Thoracic aorta (tissue), 2 donors: ENCODE measurements at regions not wholly inside any gene's neighbourhood (a gene's known extent, or its start where the extent isn't known, plus 50 kb on each side); places are given as distances from the start of the nearest gene placed in this dataset.

Experiments
- ATAC-seq: fragments of 150-250 bp; one replicate; pipeline ENCODE4 v1.8.0; 2017; ENCODE audit warnings: low read depth; ENCODE audit not compliant: insufficient number of reproducible peaks, low FRiP score
- DNase-seq: peaks from one replicate; pipeline ENCODE4 v3.0.0-alpha.2; 2020; ENCODE audit warnings: low spot score
- H3K27ac ChIP-seq, 2 donors: fragments of 200-600 bp; sonication (generic); 1 replicate in 1 of 2; 2 replicates in 1 of 2; pipeline ENCODE4 v1.5.1; 2016; ENCODE audit warnings: mild to moderate bottlenecking in 2 of 2, moderate library complexity in 2 of 2
- H3K27me3 ChIP-seq: fragments of 200-600 bp; sonication (generic); replicated peaks from 2 replicates; pipeline ENCODE4 v1.6.0; 2016; ENCODE audit warnings: mild to moderate bottlenecking; ENCODE audit not compliant: insufficient read depth
- H3K36me3 ChIP-seq: fragments of 200-600 bp; sonication (generic); one replicate; pipeline ENCODE4 v1.5.1; 2016
- H3K4me1 ChIP-seq, 2 donors: fragments of 200-600 bp; sonication (generic); 1 replicate in 1 of 2; 2 replicates in 1 of 2; pipeline versions ENCODE4 v1.5.1 to v1.6.0; 2016; ENCODE audit warnings: low read depth in 2 of 2, mild to moderate bottlenecking in 1 of 2; ENCODE audit not compliant: control insufficient read depth in 1 of 2
- H3K4me3 ChIP-seq: fragments of 200-600 bp; sonication (generic); 2 replicates; pipeline ENCODE4 v1.5.1; 2016; ENCODE audit warnings: mild to moderate bottlenecking
- H3K9me3 ChIP-seq: fragments of 200-600 bp; sonication (generic); 2 replicates; pipeline ENCODE4 v1.5.1; 2016
- CTCF ChIP-seq: fragments of 200-600 bp; sonication (generic); IDR thresholded peaks from one replicate; pipeline ENCODE4 v1.5.1; 2019; ENCODE audit warnings: antibody characterized with exemption

- peaks cover 5 to 10% of the 10 kb centered on the region in 2 donors for H3K4me1 ChIP-seq
- DNase-seq (peak; percentile 5), ATAC-seq (peak; percentile 73)
- no peaks in the 10 kb centered on the region for H3K27me3 ChIP-seq
- no peaks in the 10 kb centered on the region for H3K36me3 ChIP-seq
- H3K9me3 ChIP-seq: no peaks in the 10 kb centered on the region
- TF ChIP-seq CTCF: no peak
- H3K4me3 ChIP-seq: no peak overlapping the region
- H3K27ac ChIP-seq: no peak overlapping the region
These were observed 234.9 kb downstream of the SUDS3 start for GRCh38 chr12:118611295-118611694.

- Histone ChIP-seq H3K27me3 (no peaks in the 10 kb centered on the region), H3K36me3 (no peaks in the 10 kb centered on the region), H3K27ac (no peak overlapping the region), H3K4me1 (peaks cover 5 to 10% of the 10 kb centered on the region in 2 donors), H3K9me3 (no peaks in the 10 kb centered on the region), H3K4me3 (no peak overlapping the region)
- DNase-seq (no peak), ATAC-seq (no peak)
- no peak for TF ChIP-seq CTCF
These were observed 235.4 kb downstream of the SUDS3 start for GRCh38 chr12:118611770-118612169.

- H3K4me1 ChIP-seq: no peaks in the 10 kb centered on the region
- no peaks in the 10 kb centered on the region for H3K27me3 ChIP-seq
- H3K4me3 ChIP-seq: no peak overlapping the region
- TF ChIP-seq CTCF: no peak
- H3K27ac ChIP-seq: no peak overlapping the region
- no peaks in the 10 kb centered on the region for H3K9me3 ChIP-seq
- DNase-seq (no peak), ATAC-seq (no peak)
- H3K36me3 ChIP-seq: no peaks in the 10 kb centered on the region
These were observed 241.5 kb downstream of the SUDS3 start for GRCh38 chr12:118617611-118618450.

- Histone ChIP-seq H3K27me3 (no peaks in the 10 kb centered on the region), H3K9me3 (no peaks in the 10 kb centered on the region), H3K36me3 (no peaks in the 10 kb centered on the region), H3K4me3 (no peak overlapping the region), H3K27ac (no peak overlapping the region), H3K4me1 (no peaks in the 10 kb centered on the region)
- TF ChIP-seq CTCF: no peak
- ATAC-seq (no peak), DNase-seq (no peak)
These were observed 242.3 kb downstream of the SUDS3 start for GRCh38 chr12:118618695-118619094.

- DNase-seq (no peak), ATAC-seq (no peak)
- no peaks in the 10 kb centered on the region for H3K36me3 ChIP-seq
- no peaks in the 10 kb centered on the region for H3K27me3 ChIP-seq
- no peak overlapping the region for H3K4me3 ChIP-seq
- TF ChIP-seq CTCF: no peak
- H3K4me1 ChIP-seq: no peaks in the 10 kb centered on the region
- H3K27ac ChIP-seq: no peak overlapping the region
- no peaks in the 10 kb centered on the region for H3K9me3 ChIP-seq
These were observed 248.8 kb downstream of the SUDS3 start for GRCh38 chr12:118625050-118625675.
